ENCODE measurements at regions not wholly inside any gene's neighbourhood (a gene's known extent, or its start where the extent isn't known, plus 50 kb on each side); places are given as distances from the start of the nearest gene placed in this dataset.

GRCh38 chr1:103917795-103918194 lies 168.1 kb downstream of the AMY1C start:
- no TSS peak for BruUV-seq (replicated peaks)
- Histone ChIP-seq H3K27ac (ENCODE audit: insufficient read depth, low read depth, low read length) (no peak overlapping the region), H4K20me1 (replicated peaks; ENCODE audit: control insufficient read depth, extremely low read depth, insufficient read depth, low read length) (no peaks in the 10 kb centered on the region), H3K9me1 (replicated peaks; ENCODE audit: control insufficient read depth, extremely low read depth, insufficient read depth, low read length) (no peaks in the 10 kb centered on the region), H3K27me3 (ENCODE audit: control insufficient read depth in 2 of 2, insufficient read depth in 2 of 2, low read length in 2 of 2) (no peaks in the 10 kb centered on the region), H3K36me3 (ENCODE audit: control insufficient read depth in 2 of 2, extremely low read depth in 1 of 2, insufficient read depth in 2 of 2, low read length in 2 of 2) (no peaks in the 10 kb centered on the region), H3K79me2 (ENCODE audit: control insufficient read depth, insufficient read depth, low read length) (no peaks in the 10 kb centered on the region), H2AFZ (ENCODE audit: low read depth, low read length) (no peak overlapping the region), H3K4me3 (replicated peaks in 1 of 3; ENCODE audit: insufficient read depth in 1 of 3, low read depth in 1 of 3, low read length in 3 of 3) (no peak overlapping the region), H3K9me3 (replicated peaks; ENCODE audit: control insufficient read depth, insufficient read depth, low read length) (no peaks in the 10 kb centered on the region), H3K9ac (replicated peaks; ENCODE audit: extremely low read depth, insufficient read depth, low read length) (no peak overlapping the region), H3K4me2 (ENCODE audit: insufficient read depth, low read length) (no peak overlapping the region), H3K4me1 (ENCODE audit: control insufficient read depth, extremely low read depth, insufficient read depth, low read length) (no peaks in the 10 kb centered on the region)
- POLR2A ChIA-PET: no interaction called here
- TF ChIP-seq CTCF (IDR thresholded peaks at IDR 0.05; ENCODE audit: extremely low read depth in 1 of 2, insufficient read depth in 1 of 2, low read depth in 1 of 2, low read length in 2 of 2) (no peak), POLR2AphosphoS5 (IDR thresholded peaks at IDR 0.05; ENCODE audit: insufficient read depth, low read depth, low read length) (no peak), GATA2 (IDR thresholded peaks at IDR 0.05; ENCODE audit: insufficient read depth, insufficient read length, low read depth, low read length) (no peak), POLR2A (IDR thresholded peaks at IDR 0.05; ENCODE audit: low read depth, low read length) (no peak), JUN (IDR thresholded peaks at IDR 0.05; ENCODE audit: borderline replicate concordance, insufficient read depth, insufficient read length, low read depth) (no peak), EZH2 (IDR thresholded peaks at IDR 0.05; ENCODE audit: borderline replicate concordance, low read depth, low read length, severe bottlenecking) (no peak), MYC (IDR thresholded peaks at IDR 0.05; ENCODE audit: low read depth, low read length) (no peak), MAX (IDR thresholded peaks at IDR 0.05; ENCODE audit: insufficient read depth, insufficient read length) (no peak), FOS (IDR thresholded peaks at IDR 0.05; ENCODE audit: borderline replicate concordance, insufficient read depth, low read length) (no peak)
- no peak for DNase-seq (ENCODE audit: low read depth, low spot score)
- intact Hi-C loops (cut with micrococcal nuclease) (no loop called here), dilution Hi-C loops (cut with MboI; ENCODE audit: extremely low pct_ligation_motif_present, low sequenced_read_pairs) (no loop called here)
- no peak for FAIRE-seq
- CTCF ChIA-PET: no interaction called here

Measured in endothelial cell of umbilical vein (primary cell).